GM23338 (cell line): ENCODE measurements at regions not wholly inside any gene's neighbourhood (a gene's known extent, or its start where the extent isn't known, plus 50 kb on each side); places are given as distances from the start of the nearest gene placed in this dataset.

Source experiments
- CREB1 ChIP-seq: fragments of 250-450 bp; sonication (Bioruptor Pico); IDR thresholded peaks from 2 replicates; pipeline ENCODE4 v1.5.0; 2020; ENCODE audit warnings: low read depth, mild to moderate bottlenecking, moderate library complexity
- CTCF ChIP-seq, 2 experiments: fragments of 200-600 bp in 1 of 2; sonication (generic) in 1 of 2; conservative IDR thresholded peaks; 2 replicates each; pipeline versions ENCODE4 v1.5.1 to v1.6.1; 2016 to 2017; ENCODE audit warnings: antibody characterized with exemption in 2 of 2, low read depth in 2 of 2, mild to moderate bottlenecking in 2 of 2, moderate library complexity in 1 of 2
- EZH2 ChIP-seq: fragments of 200-600 bp; sonication (generic); IDR thresholded peaks from one replicate; pipeline ENCODE4 v1.8.0; 2017; ENCODE audit warnings: antibody characterized with exemption, mild to moderate bottlenecking, low read depth; ENCODE audit not compliant: unreplicated experiment
- EZH2phosphoT487 ChIP-seq: fragments of 200-600 bp; sonication (generic); IDR thresholded peaks from one replicate; pipeline ENCODE4 v1.8.1; 2018; ENCODE audit warnings: antibody characterized with exemption; ENCODE audit not compliant: unreplicated experiment
- JUNB ChIP-seq: IDR thresholded peaks from one replicate; pipeline ENCODE4 v1.6.1; 2016; ENCODE audit warnings: antibody characterized with exemption; ENCODE audit not compliant: unreplicated experiment
- NANOG ChIP-seq: IDR thresholded peaks from 2 replicates; pipeline ENCODE4 v1.6.1; 2016; ENCODE audit warnings: antibody characterized with exemption, borderline replicate concordance
- STAT1 ChIP-seq: IDR thresholded peaks from one replicate; pipeline ENCODE4 v1.6.1; 2016; ENCODE audit warnings: antibody characterized with exemption; ENCODE audit not compliant: unreplicated experiment
- TF ChIP-seq, protein P1 (sequence below): fragments of 250-450 bp; sonication (Bioruptor Pico); IDR thresholded peaks from 2 replicates; pipeline ENCODE4 v1.5.0; 2020; ENCODE audit warnings: mild to moderate bottlenecking, moderate library complexity

GRCh38 chr10:128854963-128855362 is 612.1 kb upstream of the MGMT start (continued):
- TF ChIP-seq, protein P1, sequence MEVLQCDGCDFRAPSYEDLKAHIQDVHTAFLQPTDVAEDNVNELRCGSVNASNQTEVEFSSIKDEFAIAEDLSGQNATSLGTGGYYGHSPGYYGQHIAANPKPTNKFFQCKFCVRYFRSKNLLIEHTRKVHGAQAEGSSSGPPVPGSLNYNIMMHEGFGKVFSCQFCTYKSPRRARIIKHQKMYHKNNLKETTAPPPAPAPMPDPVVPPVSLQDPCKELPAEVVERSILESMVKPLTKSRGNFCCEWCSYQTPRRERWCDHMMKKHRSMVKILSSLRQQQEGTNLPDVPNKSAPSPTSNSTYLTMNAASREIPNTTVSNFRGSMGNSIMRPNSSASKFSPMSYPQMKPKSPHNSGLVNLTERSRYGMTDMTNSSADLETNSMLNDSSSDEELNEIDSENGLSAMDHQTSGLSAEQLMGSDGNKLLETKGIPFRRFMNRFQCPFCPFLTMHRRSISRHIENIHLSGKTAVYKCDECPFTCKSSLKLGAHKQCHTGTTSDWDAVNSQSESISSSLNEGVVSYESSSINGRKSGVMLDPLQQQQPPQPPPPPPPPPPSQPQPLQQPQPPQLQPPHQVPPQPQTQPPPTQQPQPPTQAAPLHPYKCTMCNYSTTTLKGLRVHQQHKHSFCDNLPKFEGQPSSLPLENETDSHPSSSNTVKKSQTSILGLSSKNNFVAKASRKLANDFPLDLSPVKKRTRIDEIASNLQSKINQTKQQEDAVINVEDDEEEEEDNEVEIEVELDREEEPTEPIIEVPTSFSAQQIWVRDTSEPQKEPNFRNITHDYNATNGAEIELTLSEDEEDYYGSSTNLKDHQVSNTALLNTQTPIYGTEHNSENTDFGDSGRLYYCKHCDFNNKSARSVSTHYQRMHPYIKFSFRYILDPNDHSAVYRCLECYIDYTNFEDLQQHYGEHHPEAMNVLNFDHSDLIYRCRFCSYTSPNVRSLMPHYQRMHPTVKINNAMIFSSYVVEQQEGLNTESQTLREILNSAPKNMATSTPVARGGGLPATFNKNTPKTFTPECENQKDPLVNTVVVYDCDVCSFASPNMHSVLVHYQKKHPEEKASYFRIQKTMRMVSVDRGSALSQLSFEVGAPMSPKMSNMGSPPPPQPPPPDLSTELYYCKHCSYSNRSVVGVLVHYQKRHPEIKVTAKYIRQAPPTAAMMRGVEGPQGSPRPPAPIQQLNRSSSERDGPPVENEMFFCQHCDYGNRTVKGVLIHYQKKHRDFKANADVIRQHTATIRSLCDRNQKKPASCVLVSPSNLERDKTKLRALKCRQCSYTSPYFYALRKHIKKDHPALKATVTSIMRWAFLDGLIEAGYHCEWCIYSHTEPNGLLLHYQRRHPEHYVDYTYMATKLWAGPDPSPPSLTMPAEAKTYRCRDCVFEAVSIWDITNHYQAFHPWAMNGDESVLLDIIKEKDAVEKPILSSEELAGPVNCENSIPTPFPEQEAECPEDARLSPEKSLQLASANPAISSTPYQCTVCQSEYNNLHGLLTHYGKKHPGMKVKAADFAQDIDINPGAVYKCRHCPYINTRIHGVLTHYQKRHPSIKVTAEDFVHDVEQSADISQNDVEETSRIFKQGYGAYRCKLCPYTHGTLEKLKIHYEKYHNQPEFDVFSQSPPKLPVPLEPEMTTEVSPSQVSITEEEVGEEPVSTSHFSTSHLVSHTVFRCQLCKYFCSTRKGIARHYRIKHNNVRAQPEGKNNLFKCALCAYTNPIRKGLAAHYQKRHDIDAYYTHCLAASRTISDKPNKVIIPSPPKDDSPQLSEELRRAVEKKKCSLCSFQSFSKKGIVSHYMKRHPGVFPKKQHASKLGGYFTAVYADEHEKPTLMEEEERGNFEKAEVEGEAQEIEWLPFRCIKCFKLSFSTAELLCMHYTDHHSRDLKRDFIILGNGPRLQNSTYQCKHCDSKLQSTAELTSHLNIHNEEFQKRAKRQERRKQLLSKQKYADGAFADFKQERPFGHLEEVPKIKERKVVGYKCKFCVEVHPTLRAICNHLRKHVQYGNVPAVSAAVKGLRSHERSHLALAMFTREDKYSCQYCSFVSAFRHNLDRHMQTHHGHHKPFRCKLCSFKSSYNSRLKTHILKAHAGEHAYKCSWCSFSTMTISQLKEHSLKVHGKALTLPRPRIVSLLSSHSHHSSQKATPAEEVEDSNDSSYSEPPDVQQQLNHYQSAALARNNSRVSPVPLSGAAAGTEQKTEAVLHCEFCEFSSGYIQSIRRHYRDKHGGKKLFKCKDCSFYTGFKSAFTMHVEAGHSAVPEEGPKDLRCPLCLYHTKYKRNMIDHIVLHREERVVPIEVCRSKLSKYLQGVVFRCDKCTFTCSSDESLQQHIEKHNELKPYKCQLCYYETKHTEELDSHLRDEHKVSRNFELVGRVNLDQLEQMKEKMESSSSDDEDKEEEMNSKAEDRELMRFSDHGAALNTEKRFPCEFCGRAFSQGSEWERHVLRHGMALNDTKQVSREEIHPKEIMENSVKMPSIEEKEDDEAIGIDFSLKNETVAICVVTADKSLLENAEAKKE (CRISPR knock-in tag), result no peak
- TF ChIP-seq EZH2phosphoT487, result no peak
- TF ChIP-seq CTCF (conservative IDR thresholded peaks at IDR 0.05; ENCODE audit: low read depth in 2 of 2), result no peak
- no peak for TF ChIP-seq CREB1
- TF ChIP-seq JUNB, result no peak
- no peak for TF ChIP-seq NANOG
- TF ChIP-seq STAT1, result no peak
- TF ChIP-seq EZH2, result no peak
